ENCODE measurements at regions not wholly inside any gene's neighbourhood (a gene's known extent, or its start where the extent isn't known, plus 50 kb on each side); places are given as distances from the start of the nearest gene placed in this dataset.

- TF ChIP-seq, protein P1, sequence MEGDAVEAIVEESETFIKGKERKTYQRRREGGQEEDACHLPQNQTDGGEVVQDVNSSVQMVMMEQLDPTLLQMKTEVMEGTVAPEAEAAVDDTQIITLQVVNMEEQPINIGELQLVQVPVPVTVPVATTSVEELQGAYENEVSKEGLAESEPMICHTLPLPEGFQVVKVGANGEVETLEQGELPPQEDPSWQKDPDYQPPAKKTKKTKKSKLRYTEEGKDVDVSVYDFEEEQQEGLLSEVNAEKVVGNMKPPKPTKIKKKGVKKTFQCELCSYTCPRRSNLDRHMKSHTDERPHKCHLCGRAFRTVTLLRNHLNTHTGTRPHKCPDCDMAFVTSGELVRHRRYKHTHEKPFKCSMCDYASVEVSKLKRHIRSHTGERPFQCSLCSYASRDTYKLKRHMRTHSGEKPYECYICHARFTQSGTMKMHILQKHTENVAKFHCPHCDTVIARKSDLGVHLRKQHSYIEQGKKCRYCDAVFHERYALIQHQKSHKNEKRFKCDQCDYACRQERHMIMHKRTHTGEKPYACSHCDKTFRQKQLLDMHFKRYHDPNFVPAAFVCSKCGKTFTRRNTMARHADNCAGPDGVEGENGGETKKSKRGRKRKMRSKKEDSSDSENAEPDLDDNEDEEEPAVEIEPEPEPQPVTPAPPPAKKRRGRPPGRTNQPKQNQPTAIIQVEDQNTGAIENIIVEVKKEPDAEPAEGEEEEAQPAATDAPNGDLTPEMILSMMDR (IDR thresholded peaks at IDR 0.05; ENCODE audit: borderline replicate concordance, extremely low read depth, low read length, poor library complexity, severe bottlenecking): no peak
- no peak for TF ChIP-seq EZH2 (IDR thresholded peaks at IDR 0.05; ENCODE audit: borderline replicate concordance, low read depth, low read length, severe bottlenecking)
Observed at GRCh38 chr21:27803571-27803970, 836.7 kb upstream of the ADAMTS5 start.
